A549 (cell line): ENCODE measurements at regions not wholly inside any gene's neighbourhood (a gene's known extent, or its start where the extent isn't known, plus 50 kb on each side); places are given as distances from the start of the nearest gene placed in this dataset.

Source experiments
- CTCF ChIP-seq: fragments of >200 bp; sonication (Bioruptor Twin); formaldehyde crosslinking; IDR thresholded peaks from 3 replicates; pipeline ENCODE4 v1.5.1; 2016
- SREBF2 ChIP-seq: fragments of 450-650 bp; IDR thresholded peaks from 2 replicates; pipeline ENCODE4 v1.6.1; 2014; ENCODE audit warnings: mild to moderate bottlenecking, moderate library complexity

GRCh38 chr5:5880077-5880763 is 457.7 kb downstream of the ICE1 start:
- TF ChIP-seq CTCF (no peak), SREBF2 (no peak)
